ENCODE measurements at regions not wholly inside any gene's neighbourhood (a gene's known extent, or its start where the extent isn't known, plus 50 kb on each side); places are given as distances from the start of the nearest gene placed in this dataset.

DNA sequence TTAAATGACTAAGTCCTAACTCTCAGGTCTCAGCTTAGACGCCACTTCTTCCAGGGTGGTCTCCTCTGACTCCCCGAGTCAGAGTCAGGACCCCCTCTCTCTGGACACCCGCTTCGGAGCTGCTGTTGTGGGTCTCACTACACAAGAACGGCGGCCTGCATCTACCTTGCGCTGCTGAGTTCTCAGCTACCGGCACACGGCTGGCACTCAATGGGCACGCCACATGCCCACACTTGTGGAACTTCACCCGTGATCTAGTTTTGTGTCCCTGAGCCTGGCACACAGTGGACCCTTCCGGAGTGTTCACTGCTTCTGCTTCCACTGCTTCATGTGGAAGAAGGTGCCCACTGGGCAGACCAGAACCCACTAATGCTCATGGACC, 58.3 kb upstream of the ID2 start:
- no peak for DNase-seq

DNA sequence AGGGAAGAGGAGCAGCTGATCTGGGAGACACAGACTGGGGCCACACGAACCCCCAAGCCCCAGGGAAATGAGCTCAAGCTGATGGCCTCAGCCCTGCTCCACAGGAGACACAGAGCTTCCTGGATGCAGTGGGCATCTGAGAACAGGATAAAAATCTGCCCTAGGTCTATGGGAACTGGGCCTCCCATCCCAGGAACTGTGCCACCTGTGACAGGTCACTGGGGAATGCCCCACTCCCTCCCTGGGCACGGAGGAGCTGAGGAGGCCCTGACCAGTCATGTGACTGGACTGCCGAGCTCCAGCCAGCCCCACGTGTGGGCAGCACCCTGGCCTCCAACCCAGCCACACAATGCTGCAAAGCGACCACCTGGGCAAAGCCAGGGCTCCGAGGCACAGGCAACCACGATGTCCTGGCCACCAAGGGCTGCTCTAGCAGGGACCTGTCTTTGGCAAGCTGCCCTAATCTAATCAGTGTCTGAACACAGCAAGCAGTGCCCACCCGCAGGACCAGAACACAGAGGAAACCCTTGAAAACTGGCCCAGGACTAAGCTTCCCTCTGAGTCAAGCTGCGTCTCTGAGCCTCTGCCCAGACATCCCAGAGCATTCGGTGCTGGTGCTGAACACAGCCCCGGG, 57.8 kb upstream of the ID2 start:
- DNase-seq: no peak

DNA sequence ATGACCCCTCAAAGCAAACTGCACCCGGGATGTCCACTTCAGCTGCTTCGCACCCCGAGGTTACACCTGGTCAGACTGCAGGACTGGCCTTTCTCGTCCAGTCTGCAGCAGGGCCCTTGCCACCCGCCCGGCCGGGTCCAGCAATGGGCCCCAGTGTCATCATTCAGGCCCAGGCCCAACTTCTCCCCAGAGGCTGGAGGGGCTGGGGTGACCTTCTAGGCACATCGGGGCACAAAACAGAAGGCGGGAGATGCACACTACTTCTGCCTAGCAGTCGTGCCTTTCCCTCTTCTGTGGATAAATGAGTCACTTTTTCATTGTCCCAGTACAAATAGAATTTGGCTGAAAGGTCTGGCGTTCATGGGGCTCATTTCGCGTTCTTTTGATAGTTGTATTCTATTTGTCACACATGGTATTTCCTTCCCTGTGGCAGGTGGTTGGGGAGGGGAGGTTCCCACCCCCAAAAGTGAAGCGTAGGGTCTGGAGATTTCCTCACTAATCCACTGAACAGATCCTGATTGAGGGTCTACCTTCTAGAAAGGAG, 56.9 kb upstream of the ID2 start:
- no peak for DNase-seq

DNA sequence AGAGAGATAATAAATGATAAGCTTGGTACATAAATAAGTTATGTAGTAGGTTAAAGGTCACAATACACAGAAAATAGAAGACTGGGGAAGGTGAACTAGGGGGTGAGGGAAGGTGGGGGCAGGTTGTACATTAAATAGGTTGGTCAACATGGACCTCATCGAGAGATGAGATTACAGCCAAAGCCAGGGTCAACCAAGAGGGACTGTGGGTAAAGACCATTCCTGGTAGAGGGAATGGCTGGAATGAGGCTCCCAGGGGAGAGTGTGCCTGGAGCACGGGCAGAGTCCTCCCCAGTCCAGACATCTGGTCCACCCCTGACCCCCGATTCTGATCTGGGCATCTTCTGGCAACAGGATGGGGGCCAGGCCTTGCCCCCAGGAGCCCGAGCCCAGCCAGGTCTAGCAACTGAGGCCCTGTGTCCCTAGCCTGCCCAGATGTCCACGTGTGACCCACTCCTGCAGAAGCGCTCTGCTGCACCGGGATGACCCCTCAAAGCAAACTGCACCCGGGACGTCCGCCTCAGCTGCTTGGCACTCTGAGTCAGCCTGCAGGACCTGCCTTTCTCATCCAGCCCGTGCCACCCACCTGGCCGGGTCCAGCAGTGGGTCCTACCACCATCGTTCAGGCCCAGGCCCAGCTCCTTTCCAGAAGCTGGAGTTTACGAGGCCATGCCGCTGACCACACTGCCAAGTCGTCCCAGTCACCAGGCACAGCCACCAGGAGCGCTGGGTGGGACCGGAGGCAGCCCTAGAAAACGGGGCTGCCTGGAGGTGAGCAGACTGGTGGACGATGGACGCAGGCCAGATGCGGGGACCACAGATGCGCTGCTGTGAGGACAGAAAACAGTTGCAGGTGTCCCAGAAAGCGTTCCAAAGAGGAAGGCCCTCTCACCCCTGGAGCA, 56.2 kb upstream of the ID2 start:
- no peak for DNase-seq

DNA sequence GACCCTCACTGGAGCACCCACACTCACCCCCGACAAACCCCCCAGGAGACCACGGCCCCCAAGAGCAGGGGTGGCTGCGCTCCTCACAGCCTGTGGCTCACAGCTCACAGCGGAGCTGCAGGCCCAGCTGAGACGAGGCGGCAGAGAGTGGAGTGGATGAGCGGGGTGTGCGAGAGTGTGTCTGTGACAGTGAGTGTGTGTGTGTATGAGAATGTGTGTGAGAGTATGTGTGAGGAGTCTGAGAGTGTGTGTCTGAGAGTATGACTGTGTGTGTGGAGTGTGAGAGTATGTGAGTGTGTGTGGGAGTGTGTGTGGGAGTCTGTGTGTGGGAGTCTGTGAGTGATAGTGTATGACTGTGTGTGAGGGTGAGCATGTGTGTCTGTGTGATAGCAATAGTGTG, 55.3 kb upstream of the ID2 start:
- DNase-seq: no peak

DNA sequence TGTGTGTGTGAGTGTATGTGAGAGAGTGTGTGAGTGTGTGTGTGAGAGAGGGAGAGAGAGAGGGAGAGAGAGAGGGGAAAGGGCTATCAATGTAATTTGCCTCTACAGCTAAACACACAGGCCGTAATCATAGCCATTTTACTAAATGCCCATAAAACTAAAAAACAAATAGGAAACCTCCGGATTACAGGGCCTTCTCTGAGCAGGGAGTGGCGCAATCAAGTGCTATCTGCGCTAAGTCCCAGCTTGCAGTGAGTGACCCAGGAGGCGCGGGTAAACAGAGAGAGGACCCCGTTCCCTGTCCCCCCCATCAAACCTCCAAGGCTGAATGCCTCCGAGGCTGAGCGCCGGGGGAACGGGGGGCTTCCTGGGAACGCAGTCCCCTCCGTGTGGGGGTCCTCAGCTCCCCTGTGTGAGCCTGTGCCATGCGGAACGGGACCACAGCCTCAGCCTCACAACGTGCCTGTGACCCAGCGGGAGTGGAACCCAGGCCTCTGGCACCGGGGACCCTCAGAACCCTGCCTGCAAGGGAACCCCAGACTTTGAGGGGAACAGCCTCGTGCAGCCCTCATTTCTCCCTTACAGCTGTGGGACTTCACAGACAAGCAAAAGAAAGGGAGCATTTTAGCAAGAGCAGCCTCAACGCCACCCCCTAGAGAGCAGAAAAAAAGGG, 54.7 kb upstream of the ID2 start:
- DNase-seq: no peak

DNA sequence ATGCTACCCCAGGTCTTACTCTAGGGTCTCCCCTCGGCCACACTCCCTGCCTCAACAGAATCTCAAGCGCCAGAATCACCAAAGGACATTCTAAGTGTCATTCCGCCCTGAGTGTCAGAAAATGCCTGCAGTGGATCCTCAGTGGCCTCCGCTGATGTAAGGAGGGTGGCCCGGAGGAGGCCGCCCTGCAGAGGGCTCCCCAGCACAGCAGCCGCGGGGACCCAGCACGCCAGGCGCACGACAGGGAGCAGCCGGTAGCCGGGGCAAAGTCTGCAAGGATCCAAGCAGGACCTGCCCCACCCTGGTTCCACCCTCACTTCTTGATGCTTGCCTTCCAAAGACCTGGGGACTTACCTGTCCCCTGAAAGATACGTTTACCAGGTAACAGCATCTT, 54.2 kb upstream of the ID2 start:
- no peak for DNase-seq

DNA sequence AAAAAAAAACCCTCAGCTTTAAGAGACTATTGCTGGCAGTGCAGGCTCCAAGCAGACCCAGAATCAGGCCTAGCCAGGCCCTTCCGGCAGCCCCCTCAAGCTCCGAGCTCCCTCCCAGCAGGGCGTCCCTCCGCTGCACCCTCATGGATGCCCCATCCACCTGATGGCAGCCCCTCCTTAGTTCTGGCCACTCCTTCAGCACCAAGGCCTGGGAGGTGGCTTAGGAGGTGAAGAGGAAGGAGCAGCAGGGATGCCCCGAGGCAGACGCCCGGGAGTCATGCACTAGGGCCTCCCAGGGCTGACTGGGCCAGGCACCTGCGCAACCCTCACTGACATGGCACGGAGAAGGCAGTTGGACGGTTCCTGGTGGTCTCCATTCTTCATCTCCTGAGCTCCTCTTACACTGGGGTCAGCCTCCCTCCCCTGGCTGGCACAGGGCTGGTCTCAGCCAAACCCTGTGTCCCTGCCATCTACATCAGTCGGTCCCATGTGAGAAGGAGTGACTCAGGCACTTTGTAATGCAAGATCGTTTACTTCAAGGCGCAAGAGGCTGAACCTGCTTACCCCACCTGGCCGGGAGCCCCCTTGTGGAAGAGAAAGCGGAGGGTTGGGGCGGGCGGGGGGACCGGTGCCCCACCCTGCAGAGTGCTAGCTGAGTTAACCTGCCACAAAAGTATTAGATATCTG, 53.5 kb upstream of the ID2 start:
- DNase-seq: no peak

DNA sequence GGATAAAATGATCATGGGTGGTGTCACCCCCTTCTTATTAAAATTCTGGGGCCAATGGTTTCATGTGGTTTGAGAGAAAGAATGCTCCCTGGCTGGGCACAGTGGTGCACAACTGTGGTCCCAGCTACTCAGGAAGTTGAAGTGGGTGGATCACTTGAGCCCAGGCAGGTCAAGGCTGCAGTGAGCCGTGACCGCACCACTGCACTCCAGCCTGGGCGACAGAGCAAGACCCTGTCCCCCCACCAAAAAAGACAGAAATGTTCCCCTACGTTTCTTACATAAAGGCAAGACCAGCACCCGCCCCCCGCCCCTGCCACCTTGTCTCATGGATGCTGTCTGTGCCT, 53.0 kb upstream of the ID2 start:
- no peak for DNase-seq

DNA sequence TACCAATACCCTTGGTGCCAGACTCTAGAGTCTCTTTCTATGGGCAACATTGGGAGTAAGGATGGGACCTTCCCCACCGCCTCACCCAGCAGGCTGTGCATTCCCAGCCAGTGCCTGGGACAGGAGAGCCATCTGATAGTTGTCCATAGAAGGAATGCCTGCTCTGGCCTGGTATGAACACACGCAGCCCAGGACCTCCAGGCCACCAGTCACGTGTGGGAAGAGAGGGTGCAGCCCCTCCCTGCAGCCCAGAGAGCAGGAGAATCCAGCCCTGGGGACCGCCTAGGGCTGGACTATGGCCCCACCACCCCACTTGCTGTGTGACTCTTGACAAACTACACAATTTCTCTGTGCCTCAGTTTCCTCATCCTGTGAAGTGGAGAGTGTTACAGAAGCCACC, 52.5 kb upstream of the ID2 start:
- DNase-seq: no peak

DNA sequence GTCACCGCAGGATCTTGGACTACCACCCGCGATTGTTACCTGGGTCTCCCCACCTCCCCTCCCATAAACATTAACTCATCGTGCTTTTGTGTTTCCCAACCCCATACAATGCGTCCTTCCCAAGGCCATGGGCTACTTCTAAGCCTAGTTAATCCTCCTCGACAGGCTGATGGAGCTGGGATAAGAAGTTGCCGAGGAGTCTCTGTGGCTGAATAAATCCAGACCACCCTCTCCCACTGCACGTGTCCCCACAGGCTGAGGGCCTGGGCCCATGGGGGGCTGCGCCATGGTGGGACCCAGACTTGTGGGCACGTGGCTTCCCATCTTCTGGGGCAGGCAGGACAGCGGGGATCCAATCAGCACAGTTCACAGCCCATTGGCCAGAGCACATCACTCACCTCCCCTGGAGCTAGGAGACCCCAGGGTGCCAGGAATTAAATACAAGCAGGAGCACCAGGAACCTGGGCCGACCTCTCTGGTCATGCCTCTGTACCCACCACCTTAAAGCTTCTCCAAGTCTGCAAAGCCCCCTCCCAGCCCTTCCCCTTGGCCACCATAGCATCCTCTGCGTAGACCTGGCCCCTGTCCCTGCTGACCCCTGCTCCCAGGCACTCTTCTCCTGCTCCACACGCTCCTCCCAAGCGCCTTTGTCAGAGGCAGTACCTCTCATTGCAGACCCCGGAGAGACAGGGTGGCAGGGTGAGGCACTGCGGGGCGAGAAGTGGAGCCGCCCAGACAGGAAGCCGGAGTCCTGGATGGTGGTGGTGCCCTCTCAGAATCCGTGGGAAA, 51.0 kb upstream of the ID2 start:
- DNase-seq: peak in 1 of 2 experiments; percentile 8

DNA sequence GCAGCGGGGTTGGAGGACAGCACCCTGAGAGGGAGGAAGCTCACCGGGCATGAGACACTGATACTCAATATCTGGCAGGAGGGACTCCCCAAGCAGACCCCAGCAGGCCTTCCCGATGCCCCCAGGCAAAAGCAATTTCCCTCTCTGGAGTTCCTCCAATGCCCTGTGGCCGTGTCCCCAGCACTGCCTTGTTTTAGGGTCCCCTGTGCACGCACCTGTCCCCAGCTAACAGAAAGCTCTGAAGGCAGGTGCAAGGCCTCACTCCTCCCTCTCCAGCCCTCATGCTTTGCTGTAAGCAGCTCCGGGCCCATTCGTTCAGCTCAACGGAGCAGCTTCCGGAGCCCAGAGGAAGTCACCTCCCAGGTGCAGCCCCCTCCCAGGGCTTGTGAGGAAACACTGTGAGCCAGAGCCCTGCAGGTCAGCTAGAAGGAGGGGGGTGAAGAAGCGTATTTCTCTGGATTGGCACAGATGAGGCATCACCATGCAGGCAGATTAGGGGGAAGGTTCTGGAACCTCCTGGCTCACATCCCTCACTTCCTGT, 50.3 kb upstream of the ID2 start:
- no peak for DNase-seq
